Activated T-helper 1 cell treated with anti-CD3 and anti-CD28 coated beads, Interleukin-12 subunit alpha, Interleukin-12 subunit beta, Interleukin-2, Interleukin-4 antibody, amounts not matched to agents 30 ng/mL and 10 ng/mL and 1 ng/mL, durations not matched to agents 14 hours and 24 hours and 36 hours (primary cell): ENCODE measurements at regions not wholly inside any gene's neighbourhood (a gene's known extent, or its start where the extent isn't known, plus 50 kb on each side); places are given as distances from the start of the nearest gene placed in this dataset.
"Not testable (repeated sequence)": the region's sequence is repeated elsewhere in the genome, so short reads cannot be mapped to it uniquely, and the experiment has no call there.

Experiments
- DNase-seq: peaks from one replicate; pipeline ENCODE4 v3.0.0; 2021; ENCODE audit warnings: low spot score
- H3K27ac Mint-ChIP-seq: one replicate; pipeline ENCODE4 v1.8.0; 2021; ENCODE audit warnings: mild to moderate bottlenecking, mixed read lengths
- H3K27me3 Mint-ChIP-seq: one replicate; pipeline ENCODE4 v1.8.0; 2022; ENCODE audit warnings: mild to moderate bottlenecking, moderate library complexity, mixed read lengths; ENCODE audit not compliant: insufficient read depth
- H3K36me3 Mint-ChIP-seq: one replicate; pipeline ENCODE4 v1.8.0; 2021; ENCODE audit warnings: low read depth, mixed read lengths
- H3K4me1 Mint-ChIP-seq: one replicate; pipeline ENCODE4 v1.8.0; 2021; ENCODE audit warnings: low read depth, mixed read lengths
- H3K4me3 Mint-ChIP-seq: one replicate; pipeline ENCODE4 v1.8.0; 2021; ENCODE audit warnings: mild to moderate bottlenecking, moderate library complexity, mixed read lengths
- H3K9me3 Mint-ChIP-seq: one replicate; pipeline ENCODE4 v1.8.0; 2021; ENCODE audit warnings: mixed read lengths
- intact Hi-C: fragments of 100-400 bp; cut with micrococcal nuclease; formaldehyde crosslinking; loops from one replicate; pipeline ENCODE4 v1.15.1; 2024

GRCh38 chr7:56374666-56375065, 258.4 kb upstream of the NUPR2 start:
- H3K27me3 Mint-ChIP-seq, H3K9me3 Mint-ChIP-seq, H3K4me3 Mint-ChIP-seq, H3K36me3 Mint-ChIP-seq, DNase-seq, H3K4me1 Mint-ChIP-seq, H3K27ac Mint-ChIP-seq, intact Hi-C loops: not testable (repeated sequence)

GRCh38 chr7:56373314-56373713, 257.1 kb upstream of the NUPR2 start:
- H3K4me1 Mint-ChIP-seq, intact Hi-C loops, H3K27me3 Mint-ChIP-seq, H3K27ac Mint-ChIP-seq, H3K9me3 Mint-ChIP-seq, H3K36me3 Mint-ChIP-seq, H3K4me3 Mint-ChIP-seq: not testable (repeated sequence)
- peak; percentile 63 for DNase-seq

- H3K36me3 Mint-ChIP-seq, H3K27me3 Mint-ChIP-seq, H3K27ac Mint-ChIP-seq, intact Hi-C loops, H3K4me1 Mint-ChIP-seq, H3K4me3 Mint-ChIP-seq, H3K9me3 Mint-ChIP-seq: not testable (repeated sequence)
- peak; percentile 31 for DNase-seq
Measured at GRCh38 chr7:56371792-56372191, 255.6 kb upstream of the NUPR2 start.

DNA sequence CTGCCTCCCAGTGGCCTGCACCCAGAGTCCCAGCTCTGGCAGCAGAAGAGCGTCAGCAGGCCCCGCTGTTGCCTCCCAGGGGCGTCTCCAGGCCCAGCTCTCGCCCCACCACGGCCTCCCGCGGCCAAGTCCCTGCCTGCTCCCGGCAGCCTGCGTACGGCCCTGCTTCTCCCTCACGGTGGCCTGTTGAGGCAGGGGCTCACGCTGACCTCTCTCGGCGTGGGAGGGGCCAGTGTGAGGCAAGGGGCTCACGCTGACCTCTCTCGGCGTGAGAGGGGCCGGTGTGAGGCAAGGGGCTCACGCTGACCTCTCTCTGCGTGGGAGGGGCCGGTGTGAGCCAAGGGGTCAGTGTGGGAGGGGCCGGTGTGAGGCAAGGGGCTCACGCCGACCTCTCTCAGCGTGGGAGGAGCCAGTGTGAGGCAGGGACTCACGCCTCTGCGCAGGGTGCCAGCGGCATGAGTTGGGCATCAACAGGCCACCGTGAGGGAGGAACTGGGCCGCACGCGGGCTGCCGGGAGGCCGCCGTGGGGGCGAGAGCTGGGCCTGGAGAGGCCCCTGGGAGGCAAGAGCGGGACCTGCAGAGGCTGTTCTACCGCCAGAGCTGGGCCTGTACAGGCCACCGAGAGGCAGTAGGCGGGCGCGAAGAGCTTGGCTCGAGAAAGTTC, 254.1 kb upstream of the NUPR2 start:
- H3K27ac Mint-ChIP-seq, H3K4me3 Mint-ChIP-seq, DNase-seq, H3K27me3 Mint-ChIP-seq, H3K9me3 Mint-ChIP-seq, intact Hi-C loops, H3K36me3 Mint-ChIP-seq, H3K4me1 Mint-ChIP-seq: not testable (repeated sequence)

- H3K27ac Mint-ChIP-seq, H3K4me1 Mint-ChIP-seq, H3K4me3 Mint-ChIP-seq, DNase-seq, H3K9me3 Mint-ChIP-seq, H3K36me3 Mint-ChIP-seq, intact Hi-C loops, H3K27me3 Mint-ChIP-seq: not testable (repeated sequence)
Measured at GRCh38 chr7:56367914-56368313, 251.7 kb upstream of the NUPR2 start.

DNA sequence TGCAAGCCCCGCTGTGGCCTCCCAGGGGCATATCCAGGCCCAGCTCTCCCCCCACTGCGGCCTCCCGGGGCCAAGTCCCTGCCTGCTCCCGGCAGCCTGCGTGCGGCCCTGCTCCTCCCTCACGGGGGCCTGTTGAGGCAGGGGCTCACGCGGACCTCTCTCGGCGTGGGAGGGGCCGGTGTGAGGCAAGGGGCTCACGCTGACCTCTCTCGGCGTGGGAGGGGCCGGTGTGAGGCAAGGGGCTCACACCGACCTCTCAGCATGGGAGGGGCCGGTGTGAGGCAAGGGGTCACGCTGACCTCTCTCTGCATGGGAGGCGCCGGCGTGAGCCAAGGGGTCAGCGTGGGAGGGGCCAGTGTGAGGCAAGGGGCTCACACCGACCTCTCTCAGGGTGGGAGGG, 251.2 kb upstream of the NUPR2 start:
- H3K27ac Mint-ChIP-seq, H3K4me1 Mint-ChIP-seq, DNase-seq, intact Hi-C loops, H3K9me3 Mint-ChIP-seq, H3K4me3 Mint-ChIP-seq, H3K36me3 Mint-ChIP-seq, H3K27me3 Mint-ChIP-seq: not testable (repeated sequence)

- DNase-seq, H3K4me1 Mint-ChIP-seq, intact Hi-C loops, H3K9me3 Mint-ChIP-seq, H3K36me3 Mint-ChIP-seq, H3K4me3 Mint-ChIP-seq, H3K27ac Mint-ChIP-seq, H3K27me3 Mint-ChIP-seq: not testable (repeated sequence)
Measured at GRCh38 chr7:56366701-56367100, 250.5 kb upstream of the NUPR2 start.

- H3K4me1 Mint-ChIP-seq, H3K27ac Mint-ChIP-seq, H3K27me3 Mint-ChIP-seq, H3K36me3 Mint-ChIP-seq, DNase-seq, intact Hi-C loops, H3K4me3 Mint-ChIP-seq: not testable (repeated sequence)
- H3K9me3 Mint-ChIP-seq = peaks cover 22% of the 10 kb centered on the region
Measured at GRCh38 chr7:56352576-56352975, 236.4 kb upstream of the NUPR2 start.

GRCh38 chr7:56351181-56351580, 235.0 kb upstream of the NUPR2 start:
- H3K27ac Mint-ChIP-seq, DNase-seq, H3K36me3 Mint-ChIP-seq, intact Hi-C loops, H3K4me3 Mint-ChIP-seq, H3K27me3 Mint-ChIP-seq, H3K4me1 Mint-ChIP-seq: not testable (repeated sequence)
- H3K9me3 Mint-ChIP-seq = peaks cover 30% of the 10 kb centered on the region

DNA sequence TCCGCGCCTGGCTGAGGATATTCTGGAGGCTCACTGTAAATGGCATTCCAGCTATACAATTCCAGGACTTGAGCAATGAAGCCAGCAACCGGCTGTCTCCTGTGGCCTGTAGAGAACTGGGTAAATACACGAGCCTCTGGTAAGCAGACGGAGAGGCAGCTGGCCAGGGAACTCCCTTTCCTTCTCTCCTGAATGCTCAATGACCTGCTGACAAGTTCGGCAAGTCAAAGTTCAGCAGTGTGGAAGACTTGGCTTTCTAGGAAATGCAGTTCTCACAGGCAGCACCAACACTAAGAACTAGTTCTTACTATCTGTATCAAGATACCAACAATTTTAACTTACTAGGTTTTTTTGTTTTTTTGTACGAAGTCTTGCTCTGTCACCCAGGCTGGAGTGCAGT, 232.1 kb upstream of the NUPR2 start:
- DNase-seq, H3K27me3 Mint-ChIP-seq, H3K4me3 Mint-ChIP-seq, H3K4me1 Mint-ChIP-seq, H3K27ac Mint-ChIP-seq, intact Hi-C loops, H3K36me3 Mint-ChIP-seq: not testable (repeated sequence)
- H3K9me3 Mint-ChIP-seq = peaks cover 32% of the 10 kb centered on the region

DNA sequence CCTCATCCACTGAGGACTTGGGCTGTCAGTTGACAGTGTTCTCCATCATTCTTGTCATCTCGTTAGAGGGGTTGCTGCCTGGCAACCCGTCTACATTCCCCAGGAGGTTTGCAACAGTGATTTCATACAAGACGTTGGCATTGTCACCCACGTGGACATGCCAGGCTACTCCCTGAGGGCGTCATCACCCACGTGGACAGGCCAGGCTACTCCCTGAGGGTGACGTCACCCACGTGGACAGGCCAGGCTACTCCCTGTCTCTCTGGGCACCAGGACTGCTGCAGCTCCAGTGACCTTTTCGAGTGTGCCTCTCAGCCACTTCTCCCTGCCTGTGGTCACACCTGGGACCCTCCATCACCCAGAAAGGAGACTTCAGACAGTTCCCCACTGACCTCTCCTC, 212.1 kb upstream of the NUPR2 start:
- H3K4me3 Mint-ChIP-seq, H3K36me3 Mint-ChIP-seq, intact Hi-C loops, H3K4me1 Mint-ChIP-seq, H3K27ac Mint-ChIP-seq, H3K27me3 Mint-ChIP-seq, DNase-seq: not testable (repeated sequence)
- peaks cover 27% of the 10 kb centered on the region for H3K9me3 Mint-ChIP-seq

DNA sequence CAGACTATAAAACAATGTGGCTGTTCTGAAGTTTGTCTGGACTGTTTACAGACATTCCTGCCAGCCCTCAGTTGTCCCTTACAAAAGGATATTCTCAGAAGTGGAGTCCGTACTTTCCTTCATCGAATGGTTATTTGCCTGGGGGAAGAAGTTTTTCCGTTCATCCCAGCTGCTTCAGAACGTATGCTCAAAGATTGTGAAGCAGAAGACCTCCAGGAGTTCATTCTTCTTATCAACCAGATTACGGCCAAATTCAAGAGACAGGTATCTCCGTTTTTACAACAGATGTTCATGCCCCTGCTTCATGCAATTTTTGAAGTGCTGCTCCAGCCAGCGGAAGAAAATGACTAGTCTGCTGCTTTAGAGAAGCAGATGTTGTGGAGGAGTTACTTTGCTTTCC, 174.3 kb upstream of the NUPR2 start:
- intact Hi-C loops = no loop called here
- no peaks in the 10 kb centered on the region for H3K4me1 Mint-ChIP-seq
- H3K9me3 Mint-ChIP-seq = peaks cover 51% of the 10 kb centered on the region
- DNase-seq = no peak
- H3K4me3 Mint-ChIP-seq = no peak overlapping the region
- no peaks in the 10 kb centered on the region for H3K27me3 Mint-ChIP-seq
- H3K27ac Mint-ChIP-seq = no peak overlapping the region
- H3K36me3 Mint-ChIP-seq = peaks cover 1% of the 10 kb centered on the region

DNA sequence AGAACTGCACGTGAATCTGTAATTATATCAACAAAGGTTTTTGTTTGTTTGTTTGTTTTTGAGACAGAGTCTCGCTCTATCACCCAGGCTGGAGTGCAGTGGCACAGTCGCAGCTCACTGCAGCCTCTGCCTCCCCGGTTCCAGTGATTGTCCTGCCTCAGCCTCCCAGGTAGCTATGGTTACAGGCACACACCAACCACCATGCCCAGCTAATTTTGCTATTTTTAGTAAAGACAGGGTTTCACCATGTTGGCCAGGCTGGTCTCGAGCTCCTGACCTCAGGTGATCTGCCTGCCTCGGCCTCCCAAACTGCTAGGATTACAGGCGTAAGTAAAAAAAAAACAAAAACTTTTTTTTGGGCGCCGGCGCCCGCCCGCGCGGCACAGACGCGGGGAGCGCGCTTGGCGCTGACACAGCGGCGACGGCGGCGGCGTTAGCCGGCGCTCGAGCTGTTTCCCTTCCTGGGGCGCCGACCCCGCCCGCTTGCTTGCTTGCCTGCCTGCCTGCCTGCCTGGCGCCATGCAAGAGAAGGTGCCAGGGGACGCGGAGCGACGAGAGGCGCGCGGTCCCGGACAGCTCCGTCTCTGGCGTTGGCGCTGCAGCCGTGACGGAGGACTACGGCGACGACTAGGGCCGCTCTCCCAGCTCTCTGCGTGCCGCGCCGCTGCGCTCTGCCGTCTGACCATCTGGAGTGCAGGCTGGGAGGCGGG, 171.4 kb upstream of the NUPR2 start:
- no peak overlapping the region for H3K4me3 Mint-ChIP-seq

DNA sequence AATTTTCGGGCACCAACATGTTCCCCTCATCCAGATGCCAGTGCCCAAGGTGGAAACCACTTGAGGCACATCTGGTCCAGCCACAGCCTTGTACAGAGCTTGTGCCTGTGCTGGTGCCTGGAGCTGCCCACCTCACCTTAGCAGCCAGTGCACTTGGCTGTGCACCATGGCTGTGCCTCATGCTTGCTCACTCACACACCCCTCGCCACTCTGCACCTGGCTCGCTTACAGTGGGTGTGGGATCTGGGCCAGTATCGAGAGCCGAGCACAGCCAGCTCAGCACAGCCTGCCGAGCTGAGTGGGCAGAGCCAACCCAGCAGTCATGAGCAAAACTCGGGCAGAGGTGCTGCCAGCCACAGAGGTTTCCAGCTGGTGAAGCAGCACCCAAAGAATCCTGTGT, 139.9 kb upstream of the NUPR2 start:
- no peak overlapping the region for H3K27ac Mint-ChIP-seq
- DNase-seq = no peak
- no peak overlapping the region for H3K4me3 Mint-ChIP-seq
- no peaks in the 10 kb centered on the region for H3K27me3 Mint-ChIP-seq
- no peaks in the 10 kb centered on the region for H3K4me1 Mint-ChIP-seq
- peaks cover 30% of the 10 kb centered on the region for H3K9me3 Mint-ChIP-seq
- intact Hi-C loops = no loop called here
- no peaks in the 10 kb centered on the region for H3K36me3 Mint-ChIP-seq

More for the DNA sequence above, 171.4 kb upstream of the NUPR2 start:
- intact Hi-C loops = no loop called here
- Mint-ChIP-seq H3K27me3 (no peaks in the 10 kb centered on the region), H3K4me1 (no peaks in the 10 kb centered on the region), H3K36me3 (peaks cover 1% of the 10 kb centered on the region), H3K9me3 (peaks cover 58% of the 10 kb centered on the region), H3K27ac (no peak overlapping the region)
- no peak for DNase-seq
